Subcutaneous abdominal adipose tissue (tissue), 5 donors: ENCODE measurements at regions not wholly inside any gene's neighbourhood (a gene's known extent, or its start where the extent isn't known, plus 50 kb on each side); places are given as distances from the start of the nearest gene placed in this dataset.

ENCODE experiments used
- H3K27ac ChIP-seq: one replicate; pipeline ENCODE4 v1.7.0; 2013; ENCODE audit warnings: low read depth, mild to moderate bottlenecking, inconsistent platforms, low read length, moderate library complexity
- H3K27me3 ChIP-seq, 5 donors: one replicate each; pipeline ENCODE4 v1.7.0; 2013; ENCODE audit warnings: low read length in 5 of 5, inconsistent platforms in 1 of 5; ENCODE audit not compliant: control insufficient read depth in 5 of 5, insufficient read depth in 4 of 5
- H3K36me3 ChIP-seq, 5 donors: one replicate each; pipeline ENCODE4 v1.7.0; 2013; ENCODE audit warnings: low read length in 5 of 5; ENCODE audit not compliant: control insufficient read depth in 5 of 5, insufficient read depth in 5 of 5
- H3K4me1 ChIP-seq, 5 donors: one replicate each; pipeline ENCODE4 v1.7.0; 2013; ENCODE audit warnings: low read length in 5 of 5, mild to moderate bottlenecking in 3 of 5, moderate library complexity in 1 of 5; ENCODE audit not compliant: control insufficient read depth in 5 of 5, insufficient read depth in 5 of 5
- H3K4me3 ChIP-seq, 5 donors: one replicate each; pipeline ENCODE4 v1.7.0; 2013; ENCODE audit warnings: low read length in 5 of 5, low read depth in 1 of 5
- H3K9ac ChIP-seq, 5 donors: one replicate each; pipeline ENCODE4 v1.7.0; 2013; ENCODE audit warnings: low read length in 5 of 5, mild to moderate bottlenecking in 4 of 5, moderate library complexity in 3 of 5
- H3K9me3 ChIP-seq, 5 donors: one replicate each; pipeline ENCODE4 v1.7.0; 2013; ENCODE audit warnings: low read length in 5 of 5; ENCODE audit not compliant: control insufficient read depth in 5 of 5
- donor health status: healthy.
- donor health status: healthy.
- donor health status: healthy.
- donor health status: healthy.
- donor health status: healthy.

GRCh38 chr2:59900728-59901452, 652.6 kb downstream of the BCL11A start:
- H3K4me3 ChIP-seq, result no peak overlapping the region
- H3K9me3 ChIP-seq, result no peaks in the 10 kb centered on the region
- no peak overlapping the region for H3K27ac ChIP-seq
- no peaks in the 10 kb centered on the region for H3K36me3 ChIP-seq
- no peaks in the 10 kb centered on the region for H3K27me3 ChIP-seq
- H3K9ac ChIP-seq, result no peak overlapping the region
- no peaks in the 10 kb centered on the region for H3K4me1 ChIP-seq

GRCh38 chr2:59899692-59900091, 653.8 kb downstream of the BCL11A start:
- Histone ChIP-seq H3K27me3 (peaks cover 0 to 2% (median 0%) of the 10 kb centered on the region in 5 donors), H3K9ac (no peak overlapping the region), H3K27ac (no peak overlapping the region)

DNA sequence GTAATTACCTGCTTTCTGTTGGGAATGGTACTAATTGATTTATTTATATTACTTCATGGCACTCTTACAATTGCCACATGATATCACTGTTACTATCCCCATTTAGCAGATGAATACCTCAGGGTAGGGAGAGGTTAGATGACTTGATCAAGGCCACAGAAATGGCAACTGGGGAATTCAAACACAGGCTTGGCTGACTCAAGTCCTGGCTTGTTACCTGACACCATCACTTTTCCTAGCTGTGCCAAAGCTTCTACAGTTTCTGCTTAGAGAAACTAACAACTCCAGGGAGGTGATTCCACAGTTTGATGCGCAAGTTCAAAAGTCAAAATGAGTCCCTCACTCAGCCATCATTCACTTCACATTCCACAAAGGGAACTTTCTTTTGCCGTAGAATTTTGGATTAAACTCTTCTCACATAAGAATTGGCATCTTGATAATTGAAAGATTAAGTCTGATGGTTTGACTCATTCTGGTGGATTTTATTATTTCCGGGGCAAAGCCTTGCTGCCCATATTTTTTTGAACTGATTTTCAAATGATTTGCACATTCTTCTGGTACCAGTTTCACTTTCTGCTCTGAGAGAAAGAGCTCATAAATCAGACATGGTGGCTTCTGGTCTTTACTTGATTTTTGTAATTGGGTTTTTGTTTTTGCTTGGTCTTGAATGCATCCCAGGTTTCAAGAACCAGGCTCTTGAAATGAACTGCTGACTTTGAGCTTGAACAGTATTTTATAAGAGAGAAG, 656.8 kb downstream of the BCL11A start:
- no peak overlapping the region for H3K27ac ChIP-seq
- H3K27me3 ChIP-seq, result peaks cover 0 to 3% (median 0%) of the 10 kb centered on the region in 5 donors
- H3K9ac ChIP-seq, result no peak overlapping the region
- H3K9me3 ChIP-seq, result no peaks in the 10 kb centered on the region
- no peaks in the 10 kb centered on the region for H3K4me1 ChIP-seq
- no peaks in the 10 kb centered on the region for H3K36me3 ChIP-seq
- no peak overlapping the region for H3K4me3 ChIP-seq

More at GRCh38 chr2:59899692-59900091, 653.8 kb downstream of the BCL11A start:
- no peaks in the 10 kb centered on the region for H3K4me1 ChIP-seq
- H3K9me3 ChIP-seq, result no peaks in the 10 kb centered on the region
- no peaks in the 10 kb centered on the region for H3K36me3 ChIP-seq
- H3K4me3 ChIP-seq, result no peak overlapping the region

- no peaks in the 10 kb centered on the region for H3K9me3 ChIP-seq
- no peak overlapping the region for H3K9ac ChIP-seq
- H3K4me3 ChIP-seq, result no peak overlapping the region
- H3K36me3 ChIP-seq, result no peaks in the 10 kb centered on the region
- H3K27ac ChIP-seq, result no peak overlapping the region
- H3K4me1 ChIP-seq, result no peaks in the 10 kb centered on the region
- H3K27me3 ChIP-seq, result peaks cover 0 to 3% (median 0%) of the 10 kb centered on the region in 5 donors
Measured at GRCh38 chr2:59893612-59894011, 659.8 kb downstream of the BCL11A start.

GRCh38 chr2:59892398-59892797, 661.1 kb downstream of the BCL11A start:
- Histone ChIP-seq H3K27me3 (peaks cover 0 to 3% (median 0%) of the 10 kb centered on the region in 5 donors), H3K4me3 (no peak overlapping the region), H3K27ac (no peak overlapping the region)

DNA sequence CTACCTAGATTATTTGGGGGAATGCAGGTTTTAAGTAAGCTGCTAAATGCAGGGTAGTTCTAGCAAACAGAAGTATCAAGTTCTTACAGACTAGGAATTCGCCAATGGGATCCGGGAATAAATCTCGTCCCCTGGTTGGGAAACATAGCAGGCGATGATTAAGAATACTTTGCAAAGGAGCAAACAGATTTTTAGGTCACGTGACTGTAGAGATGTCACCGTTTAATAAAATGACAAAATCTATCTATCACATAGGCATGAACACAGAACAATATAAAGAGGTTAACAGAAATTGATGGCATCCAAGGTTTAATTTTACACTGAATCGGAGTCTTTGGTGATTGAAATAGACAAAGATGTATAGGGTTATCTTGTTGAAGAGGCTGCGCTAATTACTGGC, 664.1 kb downstream of the BCL11A start:
- no peak overlapping the region for H3K4me3 ChIP-seq
- H3K36me3 ChIP-seq, result no peaks in the 10 kb centered on the region
- H3K4me1 ChIP-seq, result no peaks in the 10 kb centered on the region
- no peaks in the 10 kb centered on the region for H3K9me3 ChIP-seq
- no peak overlapping the region for H3K27ac ChIP-seq
- no peak overlapping the region for H3K9ac ChIP-seq
- peaks cover 0 to 3% (median 0%) of the 10 kb centered on the region in 5 donors for H3K27me3 ChIP-seq

More at GRCh38 chr2:59892398-59892797, 661.1 kb downstream of the BCL11A start:
- no peaks in the 10 kb centered on the region for H3K9me3 ChIP-seq
- H3K9ac ChIP-seq, result no peak overlapping the region
- H3K36me3 ChIP-seq, result no peaks in the 10 kb centered on the region
- no peaks in the 10 kb centered on the region for H3K4me1 ChIP-seq

- H3K27ac ChIP-seq, result no peak overlapping the region
- H3K9ac ChIP-seq, result no peak overlapping the region
- H3K9me3 ChIP-seq, result no peaks in the 10 kb centered on the region
- H3K4me3 ChIP-seq, result no peak overlapping the region
- H3K4me1 ChIP-seq, result no peaks in the 10 kb centered on the region
- no peaks in the 10 kb centered on the region for H3K36me3 ChIP-seq
- H3K27me3 ChIP-seq, result peaks cover 0 to 3% (median 0%) of the 10 kb centered on the region in 5 donors
Measured at GRCh38 chr2:59888706-59889105, 664.7 kb downstream of the BCL11A start.

GRCh38 chr2:59888015-59888414, 665.4 kb downstream of the BCL11A start:
- H3K4me3 ChIP-seq, result no peak overlapping the region
- H3K9me3 ChIP-seq, result no peaks in the 10 kb centered on the region
- H3K27me3 ChIP-seq, result peaks cover 0 to 3% (median 0%) of the 10 kb centered on the region in 5 donors
- H3K36me3 ChIP-seq, result no peaks in the 10 kb centered on the region
- no peak overlapping the region for H3K27ac ChIP-seq
- no peak overlapping the region for H3K9ac ChIP-seq
- H3K4me1 ChIP-seq, result no peaks in the 10 kb centered on the region

DNA sequence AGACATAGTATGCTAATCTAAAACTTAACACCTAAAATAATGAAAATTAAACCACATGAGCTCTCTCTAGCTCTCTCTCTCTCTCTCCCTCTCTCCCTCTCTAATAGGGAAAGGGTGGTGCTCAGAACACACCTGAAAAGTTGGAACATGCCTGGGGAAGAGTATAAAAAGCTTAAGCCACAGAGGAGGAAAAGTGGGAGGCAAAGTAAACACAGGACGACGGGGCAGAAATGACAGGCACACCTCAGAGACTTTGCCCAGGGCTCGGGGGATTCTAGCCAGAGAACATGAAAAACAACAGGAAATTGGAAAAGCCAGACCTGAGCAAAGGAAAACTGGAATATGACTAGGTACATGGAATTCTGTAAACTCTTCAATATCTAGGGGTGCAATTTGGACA, 666.1 kb downstream of the BCL11A start:
- H3K4me1 ChIP-seq, result no peaks in the 10 kb centered on the region
- no peaks in the 10 kb centered on the region for H3K36me3 ChIP-seq
- H3K4me3 ChIP-seq, result no peak overlapping the region
- H3K27ac ChIP-seq, result no peak overlapping the region
- H3K9me3 ChIP-seq, result no peaks in the 10 kb centered on the region
- peaks cover 0 to under 1% (median 0%) of the 10 kb centered on the region in 5 donors for H3K27me3 ChIP-seq
- H3K9ac ChIP-seq, result no peak overlapping the region

DNA sequence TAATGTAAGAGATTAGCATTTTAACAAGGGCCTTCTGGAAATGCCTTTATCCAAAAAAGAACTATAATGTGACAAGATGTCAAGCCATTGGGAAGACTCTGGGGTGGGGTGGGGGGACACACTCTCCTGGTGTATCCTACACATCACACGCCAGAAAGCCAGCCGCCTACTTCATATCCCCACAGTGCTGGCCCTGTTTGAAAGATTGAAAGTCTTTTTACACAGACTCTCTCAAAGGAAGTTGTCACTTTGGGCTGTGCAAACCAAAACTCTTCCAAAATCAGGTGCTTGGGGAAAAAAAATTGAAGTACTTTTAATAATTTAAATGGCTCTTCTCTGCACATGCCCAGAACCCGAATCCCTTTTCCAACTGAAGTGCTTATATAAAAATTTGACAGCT, 666.7 kb downstream of the BCL11A start:
- no peaks in the 10 kb centered on the region for H3K9me3 ChIP-seq
- H3K4me3 ChIP-seq, result no peak overlapping the region
- no peak overlapping the region for H3K27ac ChIP-seq
- H3K9ac ChIP-seq, result no peak overlapping the region
- no peaks in the 10 kb centered on the region for H3K36me3 ChIP-seq
- H3K4me1 ChIP-seq, result no peaks in the 10 kb centered on the region
- H3K27me3 ChIP-seq, result no peaks in the 10 kb centered on the region
